ENCODE measurements at regions not wholly inside any gene's neighbourhood (a gene's known extent, or its start where the extent isn't known, plus 50 kb on each side); places are given as distances from the start of the nearest gene placed in this dataset.

- TF ChIP-seq CTCF (IDR thresholded peaks at IDR 0.05; ENCODE audit: low read depth, low read length, missing input control) (no peak), JUND (IDR thresholded peaks at IDR 0.05) (no peak), FOXA1 (IDR thresholded peaks at IDR 0.05) (no peak), GABPA (IDR thresholded peaks at IDR 0.05 in 1 of 2, conservative IDR thresholded peaks at IDR 0.05 in 1 of 2) (no peak), REST (IDR thresholded peaks at IDR 0.05) (no peak), HNF4G (IDR thresholded peaks at IDR 0.05) (no peak), RXRA (IDR thresholded peaks at IDR 0.05) (no peak), RAD21 (IDR thresholded peaks at IDR 0.05) (no peak), TAF1 (conservative IDR thresholded peaks at IDR 0.05) (no peak), EGR1 (IDR thresholded peaks at IDR 0.05; ENCODE audit: low read depth in 2 of 2) (no peak)
Measured at GRCh38 chr2:43033016-43033270, 193.5 kb downstream of the ZFP36L2 start.

All from liver (tissue), 3 donors.